ENCODE measurements at regions not wholly inside any gene's neighbourhood (a gene's known extent, or its start where the extent isn't known, plus 50 kb on each side); places are given as distances from the start of the nearest gene placed in this dataset.

- TF ChIP-seq CTCF (IDR thresholded peaks at IDR 0.05; ENCODE audit: borderline replicate concordance) = no peak
- no peaks in the 10 kb centered on the region for H3K36me3 ChIP-seq
- no peaks in the 10 kb centered on the region for H3K4me1 ChIP-seq
- H3K27me3 ChIP-seq (ENCODE audit: low read depth) = no peaks in the 10 kb centered on the region
- DNase-seq = no peak
- intact Hi-C loops (cut with micrococcal nuclease) = no loop called here
- H3K9me3 ChIP-seq (replicated peaks) = peaks cover 24% of the 10 kb centered on the region
- H3K27ac ChIP-seq (replicated peaks) = no peak overlapping the region
- H3K4me3 ChIP-seq = no peak overlapping the region
Measured at GRCh38 chr2:34178482-34178881, 579.4 kb upstream of the FAM98A start.

- Histone ChIP-seq H3K27me3 (ENCODE audit: low read depth) (no peaks in the 10 kb centered on the region), H3K4me3 (no peak overlapping the region), H3K9me3 (replicated peaks) (peaks cover 11% of the 10 kb centered on the region), H3K27ac (replicated peaks) (no peak overlapping the region), H3K36me3 (no peaks in the 10 kb centered on the region), H3K4me1 (no peaks in the 10 kb centered on the region)
- intact Hi-C loops (cut with micrococcal nuclease) = no loop called here
- no peak for DNase-seq
- no peak for TF ChIP-seq CTCF (IDR thresholded peaks at IDR 0.05; ENCODE audit: borderline replicate concordance)
Measured at GRCh38 chr2:34176693-34177092, 577.6 kb upstream of the FAM98A start.

- no peaks in the 10 kb centered on the region for H3K27me3 ChIP-seq (ENCODE audit: low read depth)
- no peak for TF ChIP-seq CTCF (IDR thresholded peaks at IDR 0.05; ENCODE audit: borderline replicate concordance)
- intact Hi-C loops (cut with micrococcal nuclease) = no loop called here
- no peak overlapping the region for H3K27ac ChIP-seq (replicated peaks)
- no peak overlapping the region for H3K4me3 ChIP-seq
- no peaks in the 10 kb centered on the region for H3K9me3 ChIP-seq (replicated peaks)
- DNase-seq = no peak
- no peaks in the 10 kb centered on the region for H3K36me3 ChIP-seq
- no peaks in the 10 kb centered on the region for H3K4me1 ChIP-seq
Measured at GRCh38 chr2:34174506-34174905, 575.4 kb upstream of the FAM98A start.

- intact Hi-C loops (cut with micrococcal nuclease) = no loop called here
- Histone ChIP-seq H3K4me1 (no peaks in the 10 kb centered on the region), H3K36me3 (no peaks in the 10 kb centered on the region), H3K27me3 (ENCODE audit: low read depth) (no peaks in the 10 kb centered on the region), H3K27ac (replicated peaks) (no peak overlapping the region), H3K4me3 (no peak overlapping the region), H3K9me3 (replicated peaks) (no peaks in the 10 kb centered on the region)
- no peak for TF ChIP-seq CTCF (IDR thresholded peaks at IDR 0.05; ENCODE audit: borderline replicate concordance)
- no peak for DNase-seq
Measured at GRCh38 chr2:34162231-34162630, 563.1 kb upstream of the FAM98A start.

GRCh38 chr2:34161549-34161948 is 562.5 kb upstream of the FAM98A start:
- H3K4me1 ChIP-seq = no peaks in the 10 kb centered on the region
- H3K4me3 ChIP-seq = no peak overlapping the region
- intact Hi-C loops (cut with micrococcal nuclease) = no loop called here
- no peak overlapping the region for H3K27ac ChIP-seq (replicated peaks)
- H3K36me3 ChIP-seq = no peaks in the 10 kb centered on the region
- no peaks in the 10 kb centered on the region for H3K27me3 ChIP-seq (ENCODE audit: low read depth)
- no peaks in the 10 kb centered on the region for H3K9me3 ChIP-seq (replicated peaks)
- no peak for TF ChIP-seq CTCF (IDR thresholded peaks at IDR 0.05; ENCODE audit: borderline replicate concordance)
- DNase-seq = no peak

GRCh38 chr2:34159901-34160300 is 560.8 kb upstream of the FAM98A start:
- TF ChIP-seq CTCF (IDR thresholded peaks at IDR 0.05; ENCODE audit: borderline replicate concordance) = no peak
- Histone ChIP-seq H3K27ac (replicated peaks) (no peak overlapping the region), H3K4me3 (no peak overlapping the region), H3K36me3 (no peaks in the 10 kb centered on the region), H3K27me3 (ENCODE audit: low read depth) (no peaks in the 10 kb centered on the region), H3K9me3 (replicated peaks) (no peaks in the 10 kb centered on the region), H3K4me1 (no peaks in the 10 kb centered on the region)
- intact Hi-C loops (cut with micrococcal nuclease) = no loop called here
- no peak for DNase-seq

Data from left ventricle myocardium inferior (tissue), 1 donor.